Stimulated activated CD4-positive, alpha-beta T cell treated with anti-CD3 and anti-CD28 coated beads, Interleukin-12 subunit alpha, Interleukin-12 subunit beta, amount 100 ng/mL, for 48 hours (primary cell): ENCODE measurements at regions not wholly inside any gene's neighbourhood (a gene's known extent, or its start where the extent isn't known, plus 50 kb on each side); places are given as distances from the start of the nearest gene placed in this dataset.

ENCODE experiments used
- DNase-seq, 3 donors: peaks; one replicate each; pipeline ENCODE4 v3.0.0-alpha.2; 2020; ENCODE audit warnings: low read depth in 2 of 3, low spot score in 1 of 3

- DNase-seq: no peak
Measured at GRCh38 chr7:42624471-42624870, 287.4 kb downstream of the C7orf25 start.

GRCh38 chr7:42621543-42622219 is 290.2 kb downstream of the C7orf25 start:
- no peak for DNase-seq

DNA sequence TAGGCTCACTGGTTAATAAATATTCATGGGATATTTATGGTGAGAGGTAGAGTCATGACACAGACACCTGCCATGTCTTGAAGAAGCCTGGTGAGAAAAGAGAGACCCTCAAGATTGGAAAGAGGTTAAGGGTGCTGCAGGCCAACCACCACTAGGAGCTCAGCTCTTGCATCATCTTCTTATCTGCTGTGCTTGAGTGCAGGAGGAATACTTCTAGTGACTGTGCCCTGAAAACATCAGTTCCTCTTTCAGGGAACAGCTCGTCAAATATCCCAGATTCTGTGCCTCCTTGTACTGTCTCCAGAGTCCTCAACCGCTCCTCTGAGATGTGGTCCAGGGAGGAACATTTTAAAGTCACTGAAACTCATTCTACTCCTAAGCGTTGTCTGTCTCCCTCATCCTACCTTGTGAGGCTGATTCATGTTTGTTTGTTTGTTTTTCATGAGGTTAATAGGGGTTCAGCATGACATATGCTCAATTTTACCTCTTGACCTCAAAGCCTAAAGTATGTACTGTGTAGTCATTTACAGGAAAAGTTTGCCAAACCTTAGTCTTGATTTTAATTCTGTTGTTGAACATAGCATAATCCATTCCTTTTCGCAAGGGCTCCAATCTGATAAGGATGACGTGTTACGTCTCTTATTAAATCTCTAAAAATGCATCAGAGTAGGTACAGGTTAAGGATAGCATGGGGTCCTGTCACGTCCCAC is 293.1 kb downstream of the C7orf25 start:
- no peak for DNase-seq

DNA sequence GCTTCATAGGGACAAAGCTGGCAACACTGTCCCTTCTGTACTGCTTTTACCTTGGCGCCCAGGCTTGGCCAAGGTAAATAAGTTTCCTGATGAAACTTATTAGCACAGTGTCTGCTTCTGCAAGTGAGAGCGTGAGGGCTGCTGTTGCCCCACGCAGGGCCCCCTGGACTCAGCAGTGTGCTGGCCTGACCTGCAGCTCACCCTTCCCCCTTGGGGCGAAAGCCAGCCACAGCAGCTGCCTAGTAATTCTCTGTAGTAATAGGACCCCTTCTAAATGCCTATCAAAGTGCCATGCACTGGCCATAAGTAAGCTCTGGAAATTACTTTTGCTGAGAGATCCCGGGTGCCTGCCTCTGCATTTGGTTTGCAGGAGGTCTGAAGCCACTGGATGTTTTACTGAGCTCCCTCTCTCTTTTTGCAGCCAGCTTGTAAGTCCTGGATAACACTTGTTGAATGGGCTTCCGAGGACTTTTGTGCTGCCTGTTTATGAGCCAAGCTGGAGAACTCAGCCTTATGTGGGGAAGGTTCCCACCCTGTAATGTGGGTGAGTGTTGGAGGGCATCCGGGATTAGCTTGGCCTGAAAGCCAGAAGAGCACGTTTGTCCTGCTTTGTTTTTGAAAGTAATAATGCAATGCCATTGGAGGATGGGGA is 293.9 kb downstream of the C7orf25 start:
- no peak for DNase-seq

GRCh38 chr7:42617071-42617765 is 294.7 kb downstream of the C7orf25 start:
- no peak for DNase-seq

GRCh38 chr7:42614636-42615035 is 297.2 kb downstream of the C7orf25 start:
- DNase-seq: no peak

GRCh38 chr7:42611961-42612360 is 299.9 kb downstream of the C7orf25 start:
- DNase-seq: no peak

DNA sequence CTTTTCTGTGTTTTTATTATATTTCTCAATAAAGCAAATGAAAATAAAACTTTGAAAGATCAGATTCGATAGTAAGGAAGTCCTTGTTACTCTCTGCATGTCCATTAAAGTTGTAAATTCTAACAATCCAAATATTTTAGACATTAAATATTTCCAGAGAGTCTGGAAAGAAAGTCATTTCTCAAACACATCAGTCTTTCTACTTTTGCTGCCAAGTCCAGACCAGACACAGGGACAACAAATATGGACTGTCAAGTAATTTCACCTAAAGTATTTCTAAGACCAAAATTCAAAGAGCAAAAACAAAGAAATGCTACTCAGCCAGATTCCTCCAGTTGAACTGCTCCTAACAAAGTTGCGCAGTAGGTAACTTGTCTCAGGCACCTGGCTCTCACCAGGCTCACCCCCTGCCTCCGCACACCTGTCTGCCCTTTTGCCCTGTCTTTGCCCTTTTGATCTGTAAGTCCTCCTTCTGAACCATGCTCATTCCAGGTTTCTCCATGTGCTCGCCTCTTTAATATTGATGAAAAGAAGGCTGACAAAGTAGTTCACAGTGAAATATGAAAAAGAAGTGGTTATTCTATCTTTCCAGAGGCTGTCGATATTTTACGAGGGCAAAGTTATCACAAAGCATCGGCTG is 300.5 kb downstream of the C7orf25 start:
- DNase-seq: no peak

DNA sequence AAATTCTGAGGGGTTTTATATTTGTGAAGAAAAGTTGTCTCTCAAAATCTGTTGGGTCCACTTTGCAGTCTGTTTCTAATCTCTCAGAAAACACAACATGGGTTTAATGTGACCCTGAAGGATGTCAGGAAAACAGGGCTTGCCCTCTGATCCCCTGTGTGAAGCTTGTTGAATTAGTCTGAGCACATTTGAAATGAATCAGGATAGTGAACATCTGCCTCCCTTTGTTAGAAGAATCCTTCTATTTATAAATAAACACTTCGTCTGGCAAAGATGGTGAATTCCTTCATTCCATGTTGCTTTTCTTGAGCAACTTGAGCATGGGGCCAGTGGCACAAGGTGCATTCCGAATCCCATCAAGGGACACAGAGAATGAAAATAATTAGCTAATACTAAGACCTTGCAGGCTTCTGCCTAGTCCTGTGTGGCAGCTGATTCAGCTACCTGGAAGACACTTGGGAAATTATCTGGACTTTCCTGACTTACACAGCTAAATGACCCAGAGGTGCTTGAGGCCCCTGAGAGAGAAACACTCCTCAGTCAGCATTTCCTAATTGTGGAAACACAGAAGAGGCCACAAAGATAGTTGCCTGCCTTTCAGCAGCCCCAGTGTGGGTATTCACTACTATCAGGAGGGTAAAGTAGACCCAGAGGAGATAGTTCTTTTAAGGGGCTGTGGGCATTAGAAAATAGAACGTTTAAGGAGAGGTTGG is 305.5 kb downstream of the C7orf25 start:
- DNase-seq: no peak

- no peak for DNase-seq
Measured at GRCh38 chr7:42605406-42606192, 306.3 kb downstream of the C7orf25 start.

GRCh38 chr7:42603496-42603895 is 308.4 kb downstream of the C7orf25 start:
- DNase-seq: no peak

DNA sequence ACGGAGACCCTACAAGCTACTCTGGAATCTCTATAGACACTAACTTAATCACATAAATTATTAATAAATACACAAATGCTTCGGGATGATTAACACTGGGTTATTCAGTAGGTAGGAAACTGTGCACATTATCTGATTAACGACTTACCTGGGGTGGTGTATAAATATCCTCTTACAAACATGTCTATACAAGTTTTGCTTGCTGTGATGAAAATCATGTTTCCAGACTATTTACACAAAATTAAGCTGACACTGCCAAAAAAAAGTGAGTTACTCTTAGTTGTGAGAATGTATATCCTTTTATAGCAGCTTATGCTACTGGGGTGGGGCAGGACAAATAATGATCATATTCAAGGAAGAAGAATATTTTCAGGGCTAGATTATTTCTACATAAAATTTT is 314.6 kb downstream of the C7orf25 start:
- no peak for DNase-seq

DNA sequence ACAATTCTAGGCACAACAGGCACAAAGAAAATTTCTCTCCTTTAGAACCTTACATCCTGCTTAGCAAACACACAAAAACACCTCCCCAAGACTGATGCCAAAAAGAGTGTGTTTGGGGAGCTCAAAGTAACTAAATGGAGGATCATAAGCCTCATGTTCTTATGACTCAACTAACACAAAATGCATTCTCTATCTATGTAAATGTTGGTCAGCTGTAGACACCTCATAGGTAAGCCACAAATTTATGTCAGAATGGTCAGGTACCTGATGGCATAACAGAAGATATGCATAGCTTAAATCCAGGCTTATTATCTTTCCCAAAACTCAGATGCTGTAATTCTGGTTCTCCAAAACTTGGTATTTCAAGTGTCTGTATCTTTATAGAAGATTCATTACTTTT is 315.1 kb downstream of the C7orf25 start:
- DNase-seq: no peak

- no peak for DNase-seq
Measured at GRCh38 chr7:42593860-42594259, 318.0 kb downstream of the C7orf25 start.

GRCh38 chr7:42590771-42591310 is 321.0 kb downstream of the C7orf25 start:
- no peak for DNase-seq

DNA sequence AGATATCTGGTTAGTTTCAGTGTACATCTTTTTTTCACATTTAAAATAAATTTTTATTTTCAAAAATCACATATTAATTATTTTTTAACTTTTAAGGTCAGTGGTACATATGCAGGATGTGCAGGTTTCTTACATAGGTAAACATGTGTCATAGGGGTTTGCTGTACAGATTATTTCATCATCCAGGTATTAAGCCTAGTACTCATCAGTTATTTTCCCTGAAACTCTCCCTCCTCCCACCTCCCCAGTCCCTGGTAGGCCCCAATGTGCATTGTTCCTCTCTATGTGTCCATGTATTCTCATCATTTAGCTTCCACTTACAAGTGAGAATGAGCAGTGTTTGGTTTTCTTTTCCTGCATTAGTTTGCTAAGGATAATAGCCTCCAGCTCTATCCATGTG is 323.0 kb downstream of the C7orf25 start:
- no peak for DNase-seq

- no peak for DNase-seq
Measured at GRCh38 chr7:42587806-42588205, 324.1 kb downstream of the C7orf25 start.

DNA sequence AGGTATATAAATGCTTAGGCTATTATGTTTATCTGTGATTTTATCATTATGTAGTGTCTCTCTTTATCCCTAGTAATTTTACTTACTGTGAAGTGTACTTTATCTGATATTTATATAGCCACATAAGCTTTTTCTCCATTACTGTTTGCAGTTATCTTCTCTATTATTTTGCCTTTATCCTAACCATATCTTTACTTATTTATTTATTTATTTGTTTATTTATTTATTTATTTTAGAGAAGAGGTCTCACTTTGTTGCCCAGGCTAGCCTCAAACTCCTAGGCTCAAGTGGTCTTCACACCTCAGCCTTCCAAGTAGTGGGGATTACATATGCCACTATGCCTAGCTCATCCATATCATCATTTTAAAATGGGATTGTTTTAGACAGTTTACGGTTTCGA is 331.8 kb downstream of the C7orf25 start:
- no peak for DNase-seq

DNA sequence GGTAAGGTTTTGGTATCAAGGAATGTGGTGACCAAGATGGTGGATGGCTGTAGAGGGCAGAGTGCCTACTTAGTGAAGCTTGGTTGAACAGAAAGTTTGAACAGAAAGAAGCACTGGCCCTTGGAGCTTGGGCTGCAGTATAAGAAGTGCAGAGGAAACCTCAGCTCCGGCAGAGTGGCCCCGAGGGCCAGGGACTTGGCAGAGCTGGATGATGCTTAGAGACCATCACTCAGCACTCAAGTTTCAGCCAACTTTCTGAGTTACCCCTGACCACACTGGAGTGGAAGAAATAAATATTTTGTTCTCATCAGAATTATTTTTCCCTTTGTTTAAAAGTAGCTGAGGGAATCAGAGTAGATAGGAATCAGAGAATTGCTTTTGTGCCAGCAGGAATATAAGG is 336.7 kb downstream of the C7orf25 start:
- DNase-seq: no peak

GRCh38 chr7:42574685-42575084 is 337.2 kb downstream of the C7orf25 start:
- no peak for DNase-seq
